ENCODE measurements at regions not wholly inside any gene's neighbourhood (a gene's known extent, or its start where the extent isn't known, plus 50 kb on each side); places are given as distances from the start of the nearest gene placed in this dataset.
"Not testable (repeated sequence)": the region's sequence is repeated elsewhere in the genome, so short reads cannot be mapped to it uniquely, and the experiment has no call there.

GRCh38 chr12:14032191-14032590, 50.8 kb upstream of the GRIN2B start:
- not testable (repeated sequence) for H3K4me3 ChIP-seq (ENCODE audit: low read depth, low read length); DNase-seq (ENCODE audit: low read depth)

GRCh38 chr12:14043776-14044175, 62.4 kb upstream of the GRIN2B start:
- no peak for TF ChIP-seq CTCF (conservative IDR thresholded peaks at IDR 0.05; ENCODE audit: low read depth, low read length)
- no peak for DNase-seq (ENCODE audit: low read depth)
- H3K4me3 ChIP-seq (ENCODE audit: low read depth, low read length) = no peak overlapping the region

- no peak for DNase-seq (ENCODE audit: low read depth)
- no peak for TF ChIP-seq CTCF (conservative IDR thresholded peaks at IDR 0.05; ENCODE audit: low read depth, low read length)
- no peak overlapping the region for H3K4me3 ChIP-seq (ENCODE audit: low read depth, low read length)
Measured at GRCh38 chr12:14048941-14049545, 67.6 kb upstream of the GRIN2B start.

- no peak for DNase-seq (ENCODE audit: low read depth)
- H3K4me3 ChIP-seq (ENCODE audit: low read depth, low read length) = no peak overlapping the region
- no peak for TF ChIP-seq CTCF (conservative IDR thresholded peaks at IDR 0.05; ENCODE audit: low read depth, low read length)
Measured at GRCh38 chr12:14057895-14058294, 76.5 kb upstream of the GRIN2B start.

- TF ChIP-seq CTCF (conservative IDR thresholded peaks at IDR 0.05; ENCODE audit: low read depth, low read length) = no peak
- H3K4me3 ChIP-seq (ENCODE audit: low read depth, low read length) = no peak overlapping the region
- DNase-seq (ENCODE audit: low read depth) = no peak
Measured at GRCh38 chr12:14058717-14059116, 77.3 kb upstream of the GRIN2B start.

GRCh38 chr12:14059548-14059947, 78.1 kb upstream of the GRIN2B start:
- no peak for TF ChIP-seq CTCF (conservative IDR thresholded peaks at IDR 0.05; ENCODE audit: low read depth, low read length)
- no peak overlapping the region for H3K4me3 ChIP-seq (ENCODE audit: low read depth, low read length)

GRCh38 chr12:14065616-14066015, 84.2 kb upstream of the GRIN2B start:
- no peak for TF ChIP-seq CTCF (conservative IDR thresholded peaks at IDR 0.05; ENCODE audit: low read depth, low read length)
- DNase-seq (ENCODE audit: low read depth) = no peak
- H3K4me3 ChIP-seq (ENCODE audit: low read depth, low read length) = no peak overlapping the region

More at GRCh38 chr12:14059548-14059947, 78.1 kb upstream of the GRIN2B start:
- DNase-seq (ENCODE audit: low read depth) = no peak
